WTC11 (cell line): ENCODE measurements at regions not wholly inside any gene's neighbourhood (a gene's known extent, or its start where the extent isn't known, plus 50 kb on each side); places are given as distances from the start of the nearest gene placed in this dataset.

Source experiments
- ATAC-seq: fragments of 200-7000 bp; cut with Tn5 transposase; 2 replicates; pipeline ENCODE4 v1.10.0; 2021; ENCODE audit warnings: mild to moderate bottlenecking, moderate library complexity
- CTCF ChIA-PET: fragments of 300-600 bp; sonication (Branson Sonifier 250); formaldehyde crosslinking; loops from one replicate; lab custom pipeline; 2021; ENCODE audit warnings: antibody characterized with exemption; lab: Charles Lee
- POLR2A ChIA-PET: fragments of 350-600 bp; sonication (Branson Sonifier 250); formaldehyde crosslinking; loops from one replicate; lab custom pipeline; 2021; ENCODE audit warnings: antibody characterized with exemption; lab: Charles Lee
- DNase-seq: peaks from one replicate; pipeline ENCODE4 v3.0.0; 2021; ENCODE audit warnings: low spot score
- H3K27ac Mint-ChIP-seq: 2 replicates; pipeline ENCODE4 v1.8.0; 2021; ENCODE audit warnings: mixed read lengths
- H3K27me3 Mint-ChIP-seq: 2 replicates; pipeline ENCODE4 v1.8.0; 2021; ENCODE audit warnings: low read depth, mild to moderate bottlenecking, moderate library complexity, mixed read lengths
- H3K36me3 Mint-ChIP-seq: 2 replicates; pipeline ENCODE4 v1.8.0; 2021; ENCODE audit warnings: mixed read lengths
- H3K4me1 Mint-ChIP-seq: 2 replicates; pipeline ENCODE4 v1.8.0; 2022; ENCODE audit warnings: mixed read lengths
- H3K4me3 Mint-ChIP-seq: 2 replicates; pipeline ENCODE4 v1.8.0; 2021; ENCODE audit warnings: mild to moderate bottlenecking, moderate library complexity, mixed read lengths
- H3K9me3 Mint-ChIP-seq: 2 replicates; pipeline ENCODE4 v1.8.0; 2021; ENCODE audit warnings: mixed read lengths
- ATF2 ChIP-seq: sonication (generic); formaldehyde crosslinking; IDR thresholded peaks from 2 replicates; pipeline ENCODE4 v1.8.1; 2022; ENCODE audit warnings: low read depth, missing genetic modification reagents, borderline replicate concordance
- E2F5 ChIP-seq: sonication (generic); formaldehyde crosslinking; IDR thresholded peaks from 2 replicates; pipeline ENCODE4 v1.8.1; 2022; ENCODE audit warnings: mild to moderate bottlenecking, moderate library complexity, missing genetic modification reagents
- ERG ChIP-seq: fragments of 250-450 bp; sonication (Bioruptor Pico); IDR thresholded peaks from 2 replicates; pipeline ENCODE4 v1.8.0; 2021; ENCODE audit warnings: mild to moderate bottlenecking
- ESRRA ChIP-seq: sonication (generic); formaldehyde crosslinking; IDR thresholded peaks from 2 replicates; pipeline ENCODE4 v1.8.1; 2022; ENCODE audit warnings: mild to moderate bottlenecking, missing genetic modification reagents, borderline replicate concordance
- ETV6 ChIP-seq: sonication (generic); formaldehyde crosslinking; IDR thresholded peaks from 2 replicates; pipeline ENCODE4 v1.8.1; 2022; ENCODE audit warnings: mild to moderate bottlenecking, missing genetic modification reagents
- GRHL2 ChIP-seq: fragments of 250-450 bp; sonication (Bioruptor Pico); IDR thresholded peaks from 2 replicates; pipeline ENCODE4 v1.8.0; 2022; ENCODE audit warnings: mild to moderate bottlenecking, moderate library complexity; ENCODE audit not compliant: insufficient replicate concordance, severe bottlenecking
- NFYB ChIP-seq: sonication (generic); formaldehyde crosslinking; conservative IDR thresholded peaks from 2 replicates; pipeline ENCODE4 v1.8.0; 2022; ENCODE audit warnings: low read depth, missing genetic modification reagents
- TCF7 ChIP-seq: sonication (generic); formaldehyde crosslinking; IDR thresholded peaks from 2 replicates; pipeline ENCODE4 v1.8.0; 2022; ENCODE audit warnings: mild to moderate bottlenecking, low read depth, missing genetic modification reagents, moderate library complexity
- USF2 ChIP-seq: sonication (generic); formaldehyde crosslinking; IDR thresholded peaks from 2 replicates; pipeline ENCODE4 v1.8.1; 2023; ENCODE audit warnings: mild to moderate bottlenecking, missing genetic modification reagents, moderate library complexity
- ZMAT4 ChIP-seq: fragments of 250-450 bp; sonication (Bioruptor Pico); IDR thresholded peaks from 2 replicates; pipeline ENCODE4 v1.9.0; 2021; ENCODE audit warnings: mild to moderate bottlenecking
- ZNF281 ChIP-seq: sonication (generic); formaldehyde crosslinking; IDR thresholded peaks from 2 replicates; pipeline ENCODE4 v1.8.0; 2023; ENCODE audit warnings: mild to moderate bottlenecking, missing genetic modification reagents
- TF ChIP-seq, protein P1 (sequence below): sonication (generic); formaldehyde crosslinking; IDR thresholded peaks from 2 replicates; pipeline ENCODE4 v1.8.1; 2023; ENCODE audit warnings: mild to moderate bottlenecking, missing genetic modification reagents, borderline replicate concordance

DNA sequence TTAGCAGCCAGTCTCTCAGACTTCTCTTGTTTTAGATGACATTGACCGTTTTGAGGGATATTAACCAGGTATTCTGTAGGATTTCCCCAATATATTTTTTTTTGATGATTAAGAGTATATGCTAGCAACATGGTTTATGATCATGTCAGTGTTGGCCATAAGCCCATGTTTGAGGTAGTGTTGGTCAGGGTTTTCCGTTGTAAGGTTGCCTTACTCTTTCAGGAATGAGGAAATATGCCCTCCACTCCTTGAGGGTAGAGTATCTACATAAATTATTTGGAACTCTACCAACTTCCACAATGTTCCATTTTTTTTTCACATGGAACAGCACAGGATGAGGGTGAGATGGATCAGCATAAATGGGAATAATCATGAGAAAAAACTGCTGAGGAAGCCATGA lies 188.4 kb upstream of the PRDM9 start (continued):
- TF ChIP-seq ATF2 (CRISPR knock-in tag) (no peak), ZNF281 (no peak), ESRRA (no peak), ERG (CRISPR knock-in tag) (no peak), ZMAT4 (CRISPR knock-in tag) (no peak), GRHL2 (CRISPR knock-in tag) (no peak), NFYB (no peak)

- ATAC-seq (no peak), DNase-seq (no peak)
- no peak overlapping the region for H3K4me3 Mint-ChIP-seq
- H3K36me3 Mint-ChIP-seq: no peaks in the 10 kb centered on the region
- no peaks in the 10 kb centered on the region for H3K27me3 Mint-ChIP-seq
- H3K4me1 Mint-ChIP-seq: peaks cover 15% of the 10 kb centered on the region
- no peak overlapping the region for H3K27ac Mint-ChIP-seq
- H3K9me3 Mint-ChIP-seq: peaks cover 23% of the 10 kb centered on the region
- ChIA-PET CTCF (no interaction called here), POLR2A (no interaction called here)
- TF ChIP-seq TCF7 (CRISPR knock-in tag) (no peak), ETV6 (no peak), E2F5 (CRISPR knock-in tag) (no peak), USF2 (CRISPR knock-in tag) (no peak)
- TF ChIP-seq, protein P1, sequence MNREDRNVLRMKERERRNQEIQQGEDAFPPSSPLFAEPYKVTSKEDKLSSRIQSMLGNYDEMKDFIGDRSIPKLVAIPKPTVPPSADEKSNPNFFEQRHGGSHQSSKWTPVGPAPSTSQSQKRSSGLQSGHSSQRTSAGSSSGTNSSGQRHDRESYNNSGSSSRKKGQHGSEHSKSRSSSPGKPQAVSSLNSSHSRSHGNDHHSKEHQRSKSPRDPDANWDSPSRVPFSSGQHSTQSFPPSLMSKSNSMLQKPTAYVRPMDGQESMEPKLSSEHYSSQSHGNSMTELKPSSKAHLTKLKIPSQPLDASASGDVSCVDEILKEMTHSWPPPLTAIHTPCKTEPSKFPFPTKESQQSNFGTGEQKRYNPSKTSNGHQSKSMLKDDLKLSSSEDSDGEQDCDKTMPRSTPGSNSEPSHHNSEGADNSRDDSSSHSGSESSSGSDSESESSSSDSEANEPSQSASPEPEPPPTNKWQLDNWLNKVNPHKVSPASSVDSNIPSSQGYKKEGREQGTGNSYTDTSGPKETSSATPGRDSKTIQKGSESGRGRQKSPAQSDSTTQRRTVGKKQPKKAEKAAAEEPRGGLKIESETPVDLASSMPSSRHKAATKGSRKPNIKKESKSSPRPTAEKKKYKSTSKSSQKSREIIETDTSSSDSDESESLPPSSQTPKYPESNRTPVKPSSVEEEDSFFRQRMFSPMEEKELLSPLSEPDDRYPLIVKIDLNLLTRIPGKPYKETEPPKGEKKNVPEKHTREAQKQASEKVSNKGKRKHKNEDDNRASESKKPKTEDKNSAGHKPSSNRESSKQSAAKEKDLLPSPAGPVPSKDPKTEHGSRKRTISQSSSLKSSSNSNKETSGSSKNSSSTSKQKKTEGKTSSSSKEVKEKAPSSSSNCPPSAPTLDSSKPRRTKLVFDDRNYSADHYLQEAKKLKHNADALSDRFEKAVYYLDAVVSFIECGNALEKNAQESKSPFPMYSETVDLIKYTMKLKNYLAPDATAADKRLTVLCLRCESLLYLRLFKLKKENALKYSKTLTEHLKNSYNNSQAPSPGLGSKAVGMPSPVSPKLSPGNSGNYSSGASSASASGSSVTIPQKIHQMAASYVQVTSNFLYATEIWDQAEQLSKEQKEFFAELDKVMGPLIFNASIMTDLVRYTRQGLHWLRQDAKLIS: no peak
Observed at GRCh38 chr5:23318166-23318565, 189.2 kb upstream of the PRDM9 start.
